HCT116 (cell line): ENCODE measurements at regions not wholly inside any gene's neighbourhood (a gene's known extent, or its start where the extent isn't known, plus 50 kb on each side); places are given as distances from the start of the nearest gene placed in this dataset.
A peak's percentile ranks its signal among the peaks of the same experiment; 100 is the strongest.

ENCODE experiments used
- EGR1 ChIP-seq: IDR thresholded peaks from 2 replicates; pipeline ENCODE4 v1.6.1; 2012; ENCODE audit warnings: low read depth
- FOSL1 ChIP-seq: IDR thresholded peaks from 2 replicates; pipeline ENCODE4 v1.6.1; 2012; ENCODE audit warnings: low read depth
- JUND ChIP-seq: IDR thresholded peaks from 2 replicates; pipeline ENCODE4 v1.6.1; 2012
- POLR2A ChIP-seq: IDR thresholded peaks from 2 replicates; pipeline ENCODE4 v1.7.0; 2011; ENCODE audit warnings: borderline replicate concordance; ENCODE audit not compliant: insufficient read depth, insufficient read length; ENCODE audit errors: extremely low read depth
- YY1 ChIP-seq: IDR thresholded peaks from 2 replicates; pipeline ENCODE4 v1.6.1; 2011; ENCODE audit warnings: low read length, low read depth, moderate library complexity, mild to moderate bottlenecking; ENCODE audit not compliant: insufficient replicate concordance; ENCODE audit errors: extremely low read depth
- TF ChIP-seq, protein P1 (sequence below): IDR thresholded peaks from 2 replicates; pipeline ENCODE4 v1.6.1; 2012
- TF ChIP-seq, protein P2 (sequence below): IDR thresholded peaks from 2 replicates; pipeline ENCODE4 v1.6.1; 2012; ENCODE audit warnings: low read depth
- TF ChIP-seq, protein P3 (sequence below): IDR thresholded peaks from 2 replicates; pipeline ENCODE4 v1.6.1; 2011; ENCODE audit warnings: mild to moderate bottlenecking, low read length, moderate library complexity; ENCODE audit not compliant: insufficient replicate concordance; ENCODE audit errors: extremely low read depth

DNA sequence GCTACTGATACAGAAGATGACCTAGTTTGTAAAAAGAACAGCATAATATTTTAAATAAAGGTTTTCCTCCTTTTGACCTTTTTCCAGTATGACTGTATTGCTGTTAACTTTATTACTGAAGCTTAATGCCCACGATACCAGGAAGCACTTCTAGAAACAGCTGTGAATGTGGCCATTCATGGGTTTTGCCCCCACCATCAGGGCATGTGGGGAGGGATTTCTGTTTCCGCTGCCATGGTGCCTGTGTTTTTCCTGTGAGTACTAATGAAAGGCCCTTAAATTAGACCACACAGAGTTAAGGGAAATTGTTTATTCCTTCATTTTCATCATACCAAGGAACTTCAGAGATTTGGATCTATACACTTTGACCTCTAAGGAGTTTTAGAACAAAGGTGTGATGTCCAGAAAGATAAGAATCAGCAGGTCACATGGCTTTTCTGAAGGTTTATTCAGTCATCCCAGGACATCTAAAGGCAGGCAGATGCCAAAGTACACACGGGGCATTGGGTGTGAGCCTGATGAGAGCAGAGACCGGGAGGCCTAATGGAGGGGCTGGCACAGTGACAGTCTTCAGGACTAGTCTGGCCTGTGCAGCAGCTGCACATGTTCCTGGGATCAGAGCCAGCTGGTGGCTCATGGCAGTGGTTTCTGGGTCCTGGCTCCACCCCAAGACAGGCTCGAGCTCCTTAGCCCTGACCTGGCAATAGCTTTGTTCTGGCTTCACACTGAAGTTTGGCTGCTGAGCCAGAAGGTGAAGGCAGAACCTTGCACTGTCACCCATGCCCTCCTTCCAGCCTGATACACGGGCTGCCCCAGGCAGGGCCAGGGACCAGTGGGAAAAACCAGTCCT is 190.9 kb downstream of the REEP3 start (continued):
- TF ChIP-seq YY1 (no peak), FOSL1 (peak; percentile 83), JUND (peak; percentile 97), POLR2A (no peak), EGR1 (no peak)
- TF ChIP-seq, protein P1, sequence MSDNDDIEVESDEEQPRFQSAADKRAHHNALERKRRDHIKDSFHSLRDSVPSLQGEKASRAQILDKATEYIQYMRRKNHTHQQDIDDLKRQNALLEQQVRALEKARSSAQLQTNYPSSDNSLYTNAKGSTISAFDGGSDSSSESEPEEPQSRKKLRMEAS: peak; percentile 97
- TF ChIP-seq, protein P2, sequence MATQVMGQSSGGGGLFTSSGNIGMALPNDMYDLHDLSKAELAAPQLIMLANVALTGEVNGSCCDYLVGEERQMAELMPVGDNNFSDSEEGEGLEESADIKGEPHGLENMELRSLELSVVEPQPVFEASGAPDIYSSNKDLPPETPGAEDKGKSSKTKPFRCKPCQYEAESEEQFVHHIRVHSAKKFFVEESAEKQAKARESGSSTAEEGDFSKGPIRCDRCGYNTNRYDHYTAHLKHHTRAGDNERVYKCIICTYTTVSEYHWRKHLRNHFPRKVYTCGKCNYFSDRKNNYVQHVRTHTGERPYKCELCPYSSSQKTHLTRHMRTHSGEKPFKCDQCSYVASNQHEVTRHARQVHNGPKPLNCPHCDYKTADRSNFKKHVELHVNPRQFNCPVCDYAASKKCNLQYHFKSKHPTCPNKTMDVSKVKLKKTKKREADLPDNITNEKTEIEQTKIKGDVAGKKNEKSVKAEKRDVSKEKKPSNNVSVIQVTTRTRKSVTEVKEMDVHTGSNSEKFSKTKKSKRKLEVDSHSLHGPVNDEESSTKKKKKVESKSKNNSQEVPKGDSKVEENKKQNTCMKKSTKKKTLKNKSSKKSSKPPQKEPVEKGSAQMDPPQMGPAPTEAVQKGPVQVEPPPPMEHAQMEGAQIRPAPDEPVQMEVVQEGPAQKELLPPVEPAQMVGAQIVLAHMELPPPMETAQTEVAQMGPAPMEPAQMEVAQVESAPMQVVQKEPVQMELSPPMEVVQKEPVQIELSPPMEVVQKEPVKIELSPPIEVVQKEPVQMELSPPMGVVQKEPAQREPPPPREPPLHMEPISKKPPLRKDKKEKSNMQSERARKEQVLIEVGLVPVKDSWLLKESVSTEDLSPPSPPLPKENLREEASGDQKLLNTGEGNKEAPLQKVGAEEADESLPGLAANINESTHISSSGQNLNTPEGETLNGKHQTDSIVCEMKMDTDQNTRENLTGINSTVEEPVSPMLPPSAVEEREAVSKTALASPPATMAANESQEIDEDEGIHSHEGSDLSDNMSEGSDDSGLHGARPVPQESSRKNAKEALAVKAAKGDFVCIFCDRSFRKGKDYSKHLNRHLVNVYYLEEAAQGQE: no peak
- TF ChIP-seq, protein P3, sequence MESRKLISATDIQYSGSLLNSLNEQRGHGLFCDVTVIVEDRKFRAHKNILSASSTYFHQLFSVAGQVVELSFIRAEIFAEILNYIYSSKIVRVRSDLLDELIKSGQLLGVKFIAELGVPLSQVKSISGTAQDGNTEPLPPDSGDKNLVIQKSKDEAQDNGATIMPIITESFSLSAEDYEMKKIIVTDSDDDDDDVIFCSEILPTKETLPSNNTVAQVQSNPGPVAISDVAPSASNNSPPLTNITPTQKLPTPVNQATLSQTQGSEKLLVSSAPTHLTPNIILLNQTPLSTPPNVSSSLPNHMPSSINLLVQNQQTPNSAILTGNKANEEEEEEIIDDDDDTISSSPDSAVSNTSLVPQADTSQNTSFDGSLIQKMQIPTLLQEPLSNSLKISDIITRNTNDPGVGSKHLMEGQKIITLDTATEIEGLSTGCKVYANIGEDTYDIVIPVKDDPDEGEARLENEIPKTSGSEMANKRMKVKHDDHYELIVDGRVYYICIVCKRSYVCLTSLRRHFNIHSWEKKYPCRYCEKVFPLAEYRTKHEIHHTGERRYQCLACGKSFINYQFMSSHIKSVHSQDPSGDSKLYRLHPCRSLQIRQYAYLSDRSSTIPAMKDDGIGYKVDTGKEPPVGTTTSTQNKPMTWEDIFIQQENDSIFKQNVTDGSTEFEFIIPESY: peak; percentile 76
